B cell (primary cell): ENCODE measurements at regions not wholly inside any gene's neighbourhood (a gene's known extent, or its start where the extent isn't known, plus 50 kb on each side); places are given as distances from the start of the nearest gene placed in this dataset.

Experiments used
- EZH2 ChIP-seq: IDR thresholded peaks from 2 replicates; pipeline ENCODE4 v1.6.1; 2012; ENCODE audit warnings: borderline replicate concordance, low read depth, mild to moderate bottlenecking, moderate library complexity, low read length; ENCODE audit not compliant: insufficient read depth, poor library complexity, severe bottlenecking
- TF ChIP-seq, protein P1 (sequence below): fragments of 200-600 bp; IDR thresholded peaks from one replicate; pipeline ENCODE4 v1.8.0; 2022; ENCODE audit warnings: antibody characterized with exemption, mild to moderate bottlenecking

- TF ChIP-seq, protein P1, sequence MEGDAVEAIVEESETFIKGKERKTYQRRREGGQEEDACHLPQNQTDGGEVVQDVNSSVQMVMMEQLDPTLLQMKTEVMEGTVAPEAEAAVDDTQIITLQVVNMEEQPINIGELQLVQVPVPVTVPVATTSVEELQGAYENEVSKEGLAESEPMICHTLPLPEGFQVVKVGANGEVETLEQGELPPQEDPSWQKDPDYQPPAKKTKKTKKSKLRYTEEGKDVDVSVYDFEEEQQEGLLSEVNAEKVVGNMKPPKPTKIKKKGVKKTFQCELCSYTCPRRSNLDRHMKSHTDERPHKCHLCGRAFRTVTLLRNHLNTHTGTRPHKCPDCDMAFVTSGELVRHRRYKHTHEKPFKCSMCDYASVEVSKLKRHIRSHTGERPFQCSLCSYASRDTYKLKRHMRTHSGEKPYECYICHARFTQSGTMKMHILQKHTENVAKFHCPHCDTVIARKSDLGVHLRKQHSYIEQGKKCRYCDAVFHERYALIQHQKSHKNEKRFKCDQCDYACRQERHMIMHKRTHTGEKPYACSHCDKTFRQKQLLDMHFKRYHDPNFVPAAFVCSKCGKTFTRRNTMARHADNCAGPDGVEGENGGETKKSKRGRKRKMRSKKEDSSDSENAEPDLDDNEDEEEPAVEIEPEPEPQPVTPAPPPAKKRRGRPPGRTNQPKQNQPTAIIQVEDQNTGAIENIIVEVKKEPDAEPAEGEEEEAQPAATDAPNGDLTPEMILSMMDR: no peak
- TF ChIP-seq EZH2: no peak
Measured at GRCh38 chr19:31220540-31220939, 128.7 kb downstream of the TSHZ3 start.
